Type B pancreatic cell (in vitro differentiated cells): ENCODE measurements at regions not wholly inside any gene's neighbourhood (a gene's known extent, or its start where the extent isn't known, plus 50 kb on each side); places are given as distances from the start of the nearest gene placed in this dataset.

ENCODE experiments used
- DNase-seq: peaks from one replicate; pipeline ENCODE4 v3.0.0; 2021; ENCODE audit warnings: mixed read lengths; ENCODE audit not compliant: unreplicated experiment; ENCODE audit errors: extremely low spot score
- H3K27ac Mint-ChIP-seq: 2 replicates; pipeline ENCODE4 v1.8.0; 2021; ENCODE audit warnings: mild to moderate bottlenecking, mixed read lengths
- H3K27me3 Mint-ChIP-seq: 2 replicates; pipeline ENCODE4 v1.8.0; 2021; ENCODE audit warnings: mixed read lengths
- H3K36me3 Mint-ChIP-seq: 2 replicates; pipeline ENCODE4 v1.8.0; 2021; ENCODE audit warnings: mixed read lengths
- H3K4me1 Mint-ChIP-seq: one replicate; pipeline ENCODE4 v1.8.0; 2021; ENCODE audit warnings: mixed read lengths; ENCODE audit not compliant: unreplicated experiment
- H3K4me3 Mint-ChIP-seq: 2 replicates; pipeline ENCODE4 v1.8.0; 2021; ENCODE audit warnings: mild to moderate bottlenecking, mixed read lengths
- H3K9me3 Mint-ChIP-seq: 2 replicates; pipeline ENCODE4 v1.8.0; 2021; ENCODE audit warnings: mixed read lengths
- CTCF ChIP-seq: fragments of 200-600 bp; sonication (generic); conservative IDR thresholded peaks from 2 replicates; pipeline ENCODE4 v1.5.0; 2021; ENCODE audit warnings: antibody characterized with exemption, mild to moderate bottlenecking

DNA sequence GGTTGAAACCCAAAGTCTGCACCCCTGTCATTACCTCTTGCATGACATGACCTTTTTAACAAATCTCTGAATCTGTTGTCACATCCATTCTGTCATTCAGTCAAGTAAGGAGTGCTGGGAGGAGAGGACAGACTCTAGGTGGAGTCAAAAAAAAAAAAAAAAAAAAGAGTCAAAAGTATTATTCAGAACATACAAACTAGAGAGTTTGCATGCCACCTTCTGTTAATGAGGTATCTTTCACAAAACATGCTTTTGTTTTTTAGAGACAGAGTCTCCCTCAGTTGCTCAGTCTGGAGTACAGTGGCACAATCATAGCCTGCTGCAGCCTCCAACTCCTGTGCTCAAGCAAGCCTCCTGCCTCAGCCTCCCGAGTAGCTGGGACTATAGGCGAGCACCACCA is 81.6 kb upstream of the ARMC3 start:
- TF ChIP-seq CTCF, result no peak

DNA sequence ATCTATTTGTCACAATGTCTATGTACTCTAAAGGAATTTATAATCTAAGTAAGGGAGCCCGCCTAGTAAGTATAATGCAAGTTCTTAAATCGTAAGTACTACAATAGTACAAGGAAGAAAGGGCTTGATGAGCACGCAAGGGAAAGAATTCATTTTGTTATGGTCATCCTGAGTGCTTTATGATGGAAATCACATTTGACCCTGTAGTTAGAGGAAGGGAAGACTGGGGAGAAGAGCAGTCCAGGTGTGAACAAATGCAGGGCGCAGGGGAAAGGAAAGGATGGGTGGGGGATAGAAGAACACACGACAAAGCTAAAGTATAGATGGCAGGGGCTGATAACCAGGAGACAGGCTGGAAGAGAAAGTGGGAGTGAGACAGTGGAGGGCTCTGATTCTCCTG is 88.2 kb upstream of the ARMC3 start:
- Mint-ChIP-seq H3K27ac (no peak overlapping the region), H3K27me3 (no peaks in the 10 kb centered on the region), H3K36me3 (no peaks in the 10 kb centered on the region), H3K4me3 (no peak overlapping the region), H3K9me3 (no peaks in the 10 kb centered on the region), H3K4me1 (no peaks in the 10 kb centered on the region)
- no peak for TF ChIP-seq CTCF
- no peak for DNase-seq

More for the DNA sequence above, 81.6 kb upstream of the ARMC3 start:
- Mint-ChIP-seq H3K4me3 (no peak overlapping the region), H3K27ac (no peak overlapping the region), H3K9me3 (no peaks in the 10 kb centered on the region), H3K4me1 (peaks cover 4% of the 10 kb centered on the region), H3K27me3 (peaks cover 7% of the 10 kb centered on the region), H3K36me3 (no peaks in the 10 kb centered on the region)
- no peak for DNase-seq

- no peaks in the 10 kb centered on the region for H3K4me1 Mint-ChIP-seq
- DNase-seq, result no peak
- H3K4me3 Mint-ChIP-seq, result no peak overlapping the region
- no peaks in the 10 kb centered on the region for H3K9me3 Mint-ChIP-seq
- H3K36me3 Mint-ChIP-seq, result no peaks in the 10 kb centered on the region
- no peaks in the 10 kb centered on the region for H3K27me3 Mint-ChIP-seq
- TF ChIP-seq CTCF, result no peak
- no peak overlapping the region for H3K27ac Mint-ChIP-seq
Measured at GRCh38 chr10:22837771-22838170, 90.1 kb upstream of the ARMC3 start.

- Mint-ChIP-seq H3K27me3 (no peaks in the 10 kb centered on the region), H3K36me3 (no peaks in the 10 kb centered on the region), H3K9me3 (no peaks in the 10 kb centered on the region), H3K4me3 (no peak overlapping the region), H3K27ac (no peak overlapping the region), H3K4me1 (no peaks in the 10 kb centered on the region)
- no peak for DNase-seq
- TF ChIP-seq CTCF, result no peak
Measured at GRCh38 chr10:22837351-22837750, 90.5 kb upstream of the ARMC3 start.

GRCh38 chr10:22834471-22834870 is 93.4 kb upstream of the ARMC3 start:
- Mint-ChIP-seq H3K4me3 (no peak overlapping the region), H3K4me1 (no peaks in the 10 kb centered on the region), H3K36me3 (no peaks in the 10 kb centered on the region), H3K27ac (no peak overlapping the region), H3K9me3 (no peaks in the 10 kb centered on the region), H3K27me3 (no peaks in the 10 kb centered on the region)
- DNase-seq, result no peak
- no peak for TF ChIP-seq CTCF

DNA sequence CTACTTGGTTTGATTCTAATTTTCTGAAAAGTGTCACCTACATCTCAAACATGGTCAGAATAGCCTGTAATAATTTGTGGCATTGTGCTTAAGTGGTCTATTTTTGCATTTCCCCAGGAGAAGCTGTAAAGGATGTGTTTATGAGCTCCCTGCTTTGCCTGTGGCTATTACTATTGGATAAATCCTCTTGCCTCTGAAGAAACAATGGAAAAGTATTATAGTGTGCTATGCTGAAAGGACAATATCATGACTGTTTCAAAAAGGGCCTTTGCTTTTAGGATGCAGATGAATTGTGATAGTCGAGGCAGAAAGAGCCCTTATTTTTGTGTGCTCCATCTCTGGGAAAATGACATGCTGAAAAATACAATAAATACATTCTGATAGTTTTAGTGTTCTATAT is 94.1 kb upstream of the ARMC3 start:
- no peak overlapping the region for H3K27ac Mint-ChIP-seq
- H3K27me3 Mint-ChIP-seq, result no peaks in the 10 kb centered on the region
- DNase-seq, result no peak
- H3K4me3 Mint-ChIP-seq, result no peak overlapping the region
- no peaks in the 10 kb centered on the region for H3K36me3 Mint-ChIP-seq
- no peaks in the 10 kb centered on the region for H3K4me1 Mint-ChIP-seq
- no peak for TF ChIP-seq CTCF
- no peaks in the 10 kb centered on the region for H3K9me3 Mint-ChIP-seq
